Ovary (tissue), 7 donors: ENCODE measurements at regions not wholly inside any gene's neighbourhood (a gene's known extent, or its start where the extent isn't known, plus 50 kb on each side); places are given as distances from the start of the nearest gene placed in this dataset.

Experiments used
- DNase-seq, 5 donors: peaks; one replicate each; pipeline ENCODE4 v3.0.0-alpha.2; 2019 to 2020
- H3K27ac ChIP-seq, 2 donors: fragments of 200-600 bp; one replicate each; pipeline versions ENCODE4 v1.5.1 to v1.8.0; 2019 to 2022
- H3K27me3 ChIP-seq: fragments of 200-600 bp; one replicate; pipeline ENCODE4 v1.8.0; 2022
- H3K36me3 ChIP-seq: fragments of 200-600 bp; sonication (generic); one replicate; pipeline ENCODE4 v1.5.1; 2019
- H3K4me1 ChIP-seq: one replicate; pipeline ENCODE4 v1.8.1; 2013; ENCODE audit warnings: mild to moderate bottlenecking, moderate library complexity; ENCODE audit not compliant: insufficient read depth
- H3K4me3 ChIP-seq: fragments of 200-600 bp; sonication (generic); one replicate; pipeline ENCODE4 v1.5.1; 2017
- H3K9me3 ChIP-seq, 2 donors: fragments of 200-600 bp in 1 of 2; sonication (generic) in 1 of 2; one replicate each; pipeline versions ENCODE4 v1.5.1 to v1.8.1; 2013 to 2019; ENCODE audit warnings: mild to moderate bottlenecking in 1 of 2, moderate library complexity in 1 of 2
- CTCF ChIP-seq, 3 donors: fragments of 450-650 bp in 2 of 3; fragments of 200-600 bp in 1 of 3; IDR thresholded peaks; one replicate each; pipeline versions ENCODE4 v1.5.1 to v1.8.0; 2016 to 2022; ENCODE audit warnings: antibody characterized with exemption in 3 of 3, mild to moderate bottlenecking in 1 of 3
- EP300 ChIP-seq: sonication (generic); formaldehyde crosslinking; IDR thresholded peaks from one replicate; pipeline ENCODE4 v1.6.1; 2017; ENCODE audit warnings: antibody characterized with exemption
- POLR2A ChIP-seq: fragments of 450-650 bp; IDR thresholded peaks from one replicate; pipeline ENCODE4 v1.6.1; 2017; ENCODE audit warnings: antibody characterized with exemption, mild to moderate bottlenecking, moderate library complexity
- WGBS, 3 donors: extraction: QIAGEN DNeasy Blood & Tissue Kit in 1 of 3; methylation state at CpG; one replicate each; pipeline versions ENCODE4 v1.1.5 to v1.1.7; 2013 to 2017; 5-methylcytosine and 5-hydroxymethylcytosine counted together
- intact Hi-C, 4 donors: fragments of 100-400 bp; cut with DNase I; formaldehyde crosslinking; loops; one replicate each; pipeline versions ENCODE4 v1.11.0 to v1.15.1; 2022 to 2023
- donor health status: DM: no; HTN: no; CAD: no; lungs with moderate emphysema.
- donor health status: DM: no; HTN: no; CAD: no.
- donor health status: Bipolar disorder and iron deficiency.
- donor health status: DM: no; HTN: no; CAD: no.
- donor health status: DM: yes; HTN: yes; CAD: no.

GRCh38 chr4:27524224-27524623 is 663.6 kb downstream of the STIM2 start:
- no peak overlapping the region for H3K4me3 ChIP-seq
- DNase-seq: no peak
- no peaks in the 10 kb centered on the region for H3K27me3 ChIP-seq
- H3K9me3 ChIP-seq: no peaks in the 10 kb centered on the region
- H3K4me1 ChIP-seq: no peaks in the 10 kb centered on the region
- intact Hi-C loops: no loop called here
- no peaks in the 10 kb centered on the region for H3K36me3 ChIP-seq
- TF ChIP-seq CTCF (IDR thresholded peaks at IDR 0.05) (no peak), POLR2A (no peak), EP300 (no peak)
- WGBS, 3 donors: 77 to 84% (median 80%) methylated on average over 2 of the region's 2 CpGs
- H3K27ac ChIP-seq: no peak overlapping the region

- H3K27me3 ChIP-seq: no peaks in the 10 kb centered on the region
- DNase-seq: no peak
- WGBS, 3 donors: 31 to 51% (median 49%) methylated on average over 1 of the region's 1 CpG
- TF ChIP-seq EP300 (no peak), POLR2A (no peak), CTCF (IDR thresholded peaks at IDR 0.05) (no peak)
- no peak overlapping the region for H3K27ac ChIP-seq
- intact Hi-C loops: no loop called here
- no peaks in the 10 kb centered on the region for H3K4me1 ChIP-seq
- no peaks in the 10 kb centered on the region for H3K36me3 ChIP-seq
- H3K9me3 ChIP-seq: no peaks in the 10 kb centered on the region
- no peak overlapping the region for H3K4me3 ChIP-seq
Measured at GRCh38 chr4:27534488-27534887, 673.8 kb downstream of the STIM2 start.

- H3K36me3 ChIP-seq: no peaks in the 10 kb centered on the region
- no peak overlapping the region for H3K4me3 ChIP-seq
- 83 to 91% (median 89%) methylated on average over 11 of the region's 11 CpGs for WGBS, 3 donors
- TF ChIP-seq POLR2A (no peak), EP300 (no peak), CTCF (IDR thresholded peaks at IDR 0.05) (no peak)
- H3K27me3 ChIP-seq: no peaks in the 10 kb centered on the region
- DNase-seq: no peak
- no peaks in the 10 kb centered on the region for H3K4me1 ChIP-seq
- H3K27ac ChIP-seq: no peak overlapping the region
- intact Hi-C loops: no loop called here
- H3K9me3 ChIP-seq: no peaks in the 10 kb centered on the region
Measured at GRCh38 chr4:27568236-27568951, 707.8 kb downstream of the STIM2 start.

GRCh38 chr4:27568952-27569319 is 708.3 kb downstream of the STIM2 start:
- TF ChIP-seq POLR2A (no peak), EP300 (no peak), CTCF (IDR thresholded peaks at IDR 0.05) (no peak)
- WGBS, 3 donors: 79 to 86% (median 79%) methylated on average over 2 of the region's 2 CpGs
- intact Hi-C loops: no loop called here
- Histone ChIP-seq H3K27me3 (no peaks in the 10 kb centered on the region), H3K4me3 (no peak overlapping the region), H3K36me3 (no peaks in the 10 kb centered on the region), H3K4me1 (no peaks in the 10 kb centered on the region), H3K9me3 (no peaks in the 10 kb centered on the region), H3K27ac (no peak overlapping the region)
- no peak for DNase-seq
